ENCODE measurements at regions not wholly inside any gene's neighbourhood (a gene's known extent, or its start where the extent isn't known, plus 50 kb on each side); places are given as distances from the start of the nearest gene placed in this dataset.

DNA sequence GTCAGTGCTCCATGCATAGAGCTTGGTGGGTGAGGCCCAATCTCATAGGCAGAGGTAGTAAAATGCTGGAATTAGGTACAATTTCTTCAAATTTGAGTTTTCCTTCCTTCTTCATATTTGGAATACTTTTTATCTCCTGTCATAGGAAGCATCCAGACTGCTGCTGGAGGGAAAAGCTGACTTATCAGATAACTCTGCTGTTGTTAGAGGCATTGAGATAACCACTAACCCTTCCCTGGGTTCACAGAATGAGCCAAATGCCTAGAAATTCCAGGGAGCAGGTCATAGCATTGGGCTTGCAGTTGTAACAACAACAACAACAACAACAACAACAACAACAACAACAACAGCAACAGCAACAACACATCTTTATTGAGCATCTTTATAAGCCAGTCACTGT, 332.7 kb downstream of the PDCD6IP start:
- DNase-seq (ENCODE audit: low read depth): no peak
- Histone ChIP-seq H3K4me3 (ENCODE audit: low read depth, low read length) (no peak overlapping the region), H3K36me3 (ENCODE audit: control insufficient read depth, insufficient read depth, low read length) (no peaks in the 10 kb centered on the region), H3K27me3 (ENCODE audit: control insufficient read depth, insufficient read depth, low read length) (no peaks in the 10 kb centered on the region)
- TF ChIP-seq, protein P1, sequence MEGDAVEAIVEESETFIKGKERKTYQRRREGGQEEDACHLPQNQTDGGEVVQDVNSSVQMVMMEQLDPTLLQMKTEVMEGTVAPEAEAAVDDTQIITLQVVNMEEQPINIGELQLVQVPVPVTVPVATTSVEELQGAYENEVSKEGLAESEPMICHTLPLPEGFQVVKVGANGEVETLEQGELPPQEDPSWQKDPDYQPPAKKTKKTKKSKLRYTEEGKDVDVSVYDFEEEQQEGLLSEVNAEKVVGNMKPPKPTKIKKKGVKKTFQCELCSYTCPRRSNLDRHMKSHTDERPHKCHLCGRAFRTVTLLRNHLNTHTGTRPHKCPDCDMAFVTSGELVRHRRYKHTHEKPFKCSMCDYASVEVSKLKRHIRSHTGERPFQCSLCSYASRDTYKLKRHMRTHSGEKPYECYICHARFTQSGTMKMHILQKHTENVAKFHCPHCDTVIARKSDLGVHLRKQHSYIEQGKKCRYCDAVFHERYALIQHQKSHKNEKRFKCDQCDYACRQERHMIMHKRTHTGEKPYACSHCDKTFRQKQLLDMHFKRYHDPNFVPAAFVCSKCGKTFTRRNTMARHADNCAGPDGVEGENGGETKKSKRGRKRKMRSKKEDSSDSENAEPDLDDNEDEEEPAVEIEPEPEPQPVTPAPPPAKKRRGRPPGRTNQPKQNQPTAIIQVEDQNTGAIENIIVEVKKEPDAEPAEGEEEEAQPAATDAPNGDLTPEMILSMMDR (IDR thresholded peaks at IDR 0.05; ENCODE audit: insufficient read depth, low read length, poor library complexity, severe bottlenecking): no peak

- Histone ChIP-seq H3K36me3 (ENCODE audit: control insufficient read depth, insufficient read depth, low read length) (no peaks in the 10 kb centered on the region), H3K27me3 (ENCODE audit: control insufficient read depth, insufficient read depth, low read length) (no peaks in the 10 kb centered on the region), H3K4me3 (ENCODE audit: low read depth, low read length) (no peak overlapping the region)
- DNase-seq (ENCODE audit: low read depth): no peak
- TF ChIP-seq, protein P1 (IDR thresholded peaks at IDR 0.05; ENCODE audit: insufficient read depth, low read length, poor library complexity, severe bottlenecking): no peak
Observed at GRCh38 chr3:34132069-34132692, 333.8 kb downstream of the PDCD6IP start.

DNA sequence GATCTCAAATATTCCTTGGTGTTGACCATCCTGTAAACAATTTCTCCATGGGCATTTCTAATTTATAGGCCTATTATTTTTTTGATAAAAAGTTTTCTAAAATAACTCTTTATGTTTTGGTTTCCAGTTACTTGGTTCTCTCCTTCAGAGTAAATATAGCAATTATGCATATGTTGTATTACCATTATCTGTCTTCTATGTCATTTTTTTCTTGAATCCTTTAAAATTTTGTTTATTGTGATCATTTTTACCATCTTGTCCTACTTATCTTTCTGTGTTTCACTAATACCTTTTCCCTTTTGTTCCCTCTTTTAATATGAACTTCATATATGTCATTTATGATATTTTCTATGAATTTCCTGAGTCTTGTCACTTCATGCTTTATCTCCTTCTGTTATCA, 341.1 kb downstream of the PDCD6IP start:
- no peaks in the 10 kb centered on the region for H3K36me3 ChIP-seq (ENCODE audit: control insufficient read depth, insufficient read depth, low read length)
- no peaks in the 10 kb centered on the region for H3K27me3 ChIP-seq (ENCODE audit: control insufficient read depth, insufficient read depth, low read length)
- TF ChIP-seq, protein P1 (IDR thresholded peaks at IDR 0.05; ENCODE audit: insufficient read depth, low read length, poor library complexity, severe bottlenecking): no peak
- no peak overlapping the region for H3K4me3 ChIP-seq (ENCODE audit: low read depth, low read length)
- no peak for DNase-seq (ENCODE audit: low read depth)

GRCh38 chr3:34140616-34141015, 342.2 kb downstream of the PDCD6IP start:
- H3K4me3 ChIP-seq (ENCODE audit: low read depth, low read length): no peak overlapping the region
- TF ChIP-seq, protein P1 (IDR thresholded peaks at IDR 0.05; ENCODE audit: insufficient read depth, low read length, poor library complexity, severe bottlenecking): no peak
- no peaks in the 10 kb centered on the region for H3K36me3 ChIP-seq (ENCODE audit: control insufficient read depth, insufficient read depth, low read length)

GRCh38 chr3:34141841-34142337, 343.5 kb downstream of the PDCD6IP start:
- DNase-seq (ENCODE audit: low read depth): no peak
- Histone ChIP-seq H3K27me3 (ENCODE audit: control insufficient read depth, insufficient read depth, low read length) (no peaks in the 10 kb centered on the region), H3K36me3 (ENCODE audit: control insufficient read depth, insufficient read depth, low read length) (no peaks in the 10 kb centered on the region), H3K4me3 (ENCODE audit: low read depth, low read length) (no peak overlapping the region)
- TF ChIP-seq, protein P1 (IDR thresholded peaks at IDR 0.05; ENCODE audit: insufficient read depth, low read length, poor library complexity, severe bottlenecking): no peak

More at GRCh38 chr3:34140616-34141015, 342.2 kb downstream of the PDCD6IP start:
- no peak for DNase-seq (ENCODE audit: low read depth)
- no peaks in the 10 kb centered on the region for H3K27me3 ChIP-seq (ENCODE audit: control insufficient read depth, insufficient read depth, low read length)

GRCh38 chr3:34145796-34146195, 347.4 kb downstream of the PDCD6IP start:
- no peak for DNase-seq (ENCODE audit: low read depth)
- Histone ChIP-seq H3K36me3 (ENCODE audit: control insufficient read depth, insufficient read depth, low read length) (no peaks in the 10 kb centered on the region), H3K4me3 (ENCODE audit: low read depth, low read length) (no peak overlapping the region), H3K27me3 (ENCODE audit: control insufficient read depth, insufficient read depth, low read length) (no peaks in the 10 kb centered on the region)
- TF ChIP-seq, protein P1 (IDR thresholded peaks at IDR 0.05; ENCODE audit: insufficient read depth, low read length, poor library complexity, severe bottlenecking): no peak
